SU-DHL-6 (cell line): ENCODE measurements at regions not wholly inside any gene's neighbourhood (a gene's known extent, or its start where the extent isn't known, plus 50 kb on each side); places are given as distances from the start of the nearest gene placed in this dataset.
"Not testable (repeated sequence)": the region's sequence is repeated elsewhere in the genome, so short reads cannot be mapped to it uniquely, and the experiment has no call there.

Experiments
- H2AFZ ChIP-seq: fragments of 200-600 bp; sonication (generic); 2 replicates; pipeline ENCODE4 v1.6.1; 2014; ENCODE audit warnings: low read depth, mild to moderate bottlenecking, moderate library complexity, mixed read lengths, antibody characterized with exemption, low read length; ENCODE audit not compliant: severe bottlenecking
- H3F3A ChIP-seq: fragments of 200-600 bp; shearing (Covaris generic); 2 replicates; pipeline ENCODE4 v1.6.0; 2016; ENCODE audit warnings: antibody characterized with exemption, mild to moderate bottlenecking; ENCODE audit not compliant: insufficient read depth
- H3K27ac ChIP-seq: fragments of 200-600 bp; sonication (generic); 2 replicates; pipeline ENCODE4 v1.5.1; 2016; ENCODE audit warnings: low read depth, mild to moderate bottlenecking, low read length, moderate library complexity, mixed read lengths
- H3K27me3 ChIP-seq: fragments of 200-600 bp; sonication (generic), shearing (Covaris generic); 2 replicates; pipeline ENCODE4 v1.6.0; 2014; ENCODE audit warnings: mild to moderate bottlenecking, low read length
- H3K36me3 ChIP-seq: fragments of 200-600 bp; sonication (generic); 2 replicates; pipeline ENCODE4 v1.6.1; 2014; ENCODE audit warnings: mild to moderate bottlenecking, low read length, mixed read lengths
- H3K4me2 ChIP-seq: fragments of 300-600, 200-600 bp; shearing (Covaris generic), sonication (generic); 2 replicates; pipeline ENCODE4 v1.6.0; 2014; ENCODE audit warnings: low read length, low read depth, mild to moderate bottlenecking; ENCODE audit not compliant: poor library complexity, severe bottlenecking
- H3K4me3 ChIP-seq: fragments of 200-600 bp; sonication (generic); 2 replicates; pipeline ENCODE4 v1.5.1; 2014; ENCODE audit warnings: antibody characterized with exemption, low read length, mild to moderate bottlenecking, mixed read lengths; ENCODE audit not compliant: insufficient read depth, poor library complexity, severe bottlenecking
- H3K79me2 ChIP-seq: fragments of 200-600 bp; sonication (generic); 2 replicates; pipeline ENCODE4 v1.6.1; 2014; ENCODE audit warnings: mild to moderate bottlenecking, low read length, moderate library complexity; ENCODE audit not compliant: insufficient read depth
- H3K9ac ChIP-seq: fragments of 200-600 bp; sonication (generic); 2 replicates; pipeline ENCODE4 v1.7.0; 2014; ENCODE audit warnings: mild to moderate bottlenecking, low read length
- H3K9me2 ChIP-seq: fragments of 200-600 bp; sonication (generic); replicated peaks from 2 replicates; pipeline ENCODE4 v1.6.1; 2014; ENCODE audit warnings: low read length; ENCODE audit not compliant: insufficient read depth
- H3K9me3 ChIP-seq: fragments of 200-600 bp; sonication (generic); 2 replicates; pipeline ENCODE4 v1.6.1; 2014; ENCODE audit warnings: low read length, mixed read lengths; ENCODE audit not compliant: insufficient read depth
- H4K20me1 ChIP-seq: fragments of 200-600 bp; sonication (generic); 2 replicates; pipeline ENCODE4 v1.6.1; 2014; ENCODE audit warnings: low read depth, mild to moderate bottlenecking, antibody characterized with exemption, low read length, moderate library complexity, mixed read lengths
- CTCF ChIP-seq: fragments of 200-600 bp; sonication (generic); IDR thresholded peaks from one replicate; pipeline ENCODE4 v1.5.1; 2017; ENCODE audit warnings: antibody characterized with exemption, mild to moderate bottlenecking, low read length, moderate library complexity; ENCODE audit not compliant: insufficient read depth, poor library complexity, severe bottlenecking
- EZH2phosphoT487 ChIP-seq: fragments of 200-600 bp; sonication (generic), shearing (Covaris generic); conservative IDR thresholded peaks from 2 replicates; pipeline ENCODE4 v1.6.1; 2018; ENCODE audit warnings: mild to moderate bottlenecking, antibody characterized with exemption, low read length, moderate library complexity, mixed read lengths

- H2AFZ ChIP-seq, result no peak overlapping the region
- no peaks in the 10 kb centered on the region for H3F3A ChIP-seq
- no peaks in the 10 kb centered on the region for H3K9me2 ChIP-seq
- no peak overlapping the region for H3K9ac ChIP-seq
- no peak overlapping the region for H3K4me3 ChIP-seq
- no peak for TF ChIP-seq CTCF
- no peak for TF ChIP-seq EZH2phosphoT487
- H3K27ac ChIP-seq, result no peak overlapping the region
- no peaks in the 10 kb centered on the region for H4K20me1 ChIP-seq
- no peak overlapping the region for H3K4me2 ChIP-seq
- H3K9me3 ChIP-seq, result no peaks in the 10 kb centered on the region
- H3K36me3 ChIP-seq, result no peaks in the 10 kb centered on the region
- H3K79me2 ChIP-seq, result no peaks in the 10 kb centered on the region
- H3K27me3 ChIP-seq, result no peaks in the 10 kb centered on the region
These were observed 163.2 kb upstream of the C14orf180 start for GRCh38 chr14:104416383-104416782.

- Histone ChIP-seq H2AFZ (no peak overlapping the region), H3K4me3 (no peak overlapping the region), H3K9me3 (no peaks in the 10 kb centered on the region), H4K20me1 (no peaks in the 10 kb centered on the region), H3K27ac (no peak overlapping the region), H3K4me2 (no peak overlapping the region), H3K36me3 (no peaks in the 10 kb centered on the region), H3K9ac (no peak overlapping the region), H3F3A (no peaks in the 10 kb centered on the region), H3K79me2 (no peaks in the 10 kb centered on the region), H3K27me3 (no peaks in the 10 kb centered on the region), H3K9me2 (no peaks in the 10 kb centered on the region)
- no peak for TF ChIP-seq EZH2phosphoT487
These were observed 159.6 kb upstream of the C14orf180 start for GRCh38 chr14:104419865-104420505.

- H3K27me3 ChIP-seq, H3K9me2 ChIP-seq, H3K27ac ChIP-seq, H2AFZ ChIP-seq, H3K36me3 ChIP-seq, H3K9ac ChIP-seq, H3F3A ChIP-seq, H3K9me3 ChIP-seq, H3K79me2 ChIP-seq, H3K4me3 ChIP-seq, H3K4me2 ChIP-seq, H4K20me1 ChIP-seq: not testable (repeated sequence)
These were observed 159.0 kb upstream of the C14orf180 start for GRCh38 chr14:104420523-104420922.

- no peaks in the 10 kb centered on the region for H3K79me2 ChIP-seq
- no peak overlapping the region for H3K27ac ChIP-seq
- no peak overlapping the region for H3K4me2 ChIP-seq
- no peaks in the 10 kb centered on the region for H4K20me1 ChIP-seq
- H3F3A ChIP-seq, result no peaks in the 10 kb centered on the region
- H3K9ac ChIP-seq, result no peak overlapping the region
- no peaks in the 10 kb centered on the region for H3K36me3 ChIP-seq
- no peak overlapping the region for H3K4me3 ChIP-seq
- no peak overlapping the region for H2AFZ ChIP-seq
- H3K9me3 ChIP-seq, result no peaks in the 10 kb centered on the region
- H3K9me2 ChIP-seq, result no peaks in the 10 kb centered on the region
- TF ChIP-seq EZH2phosphoT487, result no peak
- no peak for TF ChIP-seq CTCF
- no peaks in the 10 kb centered on the region for H3K27me3 ChIP-seq
These were observed 158.6 kb upstream of the C14orf180 start for GRCh38 chr14:104420990-104421389.
